ENCODE measurements at regions not wholly inside any gene's neighbourhood (a gene's known extent, or its start where the extent isn't known, plus 50 kb on each side); places are given as distances from the start of the nearest gene placed in this dataset.

GRCh38 chr20:40225596-40225995, 463.4 kb downstream of the MAFB start (continued):
- no peak for TF ChIP-seq CTCF (conservative IDR thresholded peaks at IDR 0.05; ENCODE audit: low read depth in 2 of 2)
- no peak for TF ChIP-seq JUNB (IDR thresholded peaks at IDR 0.05; ENCODE audit: unreplicated experiment)

- Histone ChIP-seq H3K36me3 (ENCODE audit: insufficient read depth) (no peaks in the 10 kb centered on the region), H2AFZ (no peak overlapping the region), H3K27me3 (ENCODE audit: insufficient read depth) (no peaks in the 10 kb centered on the region), H3K9me2 (ENCODE audit: insufficient read depth) (peaks cover 17% of the 10 kb centered on the region), H3K4me1 (ENCODE audit: insufficient read depth) (no peaks in the 10 kb centered on the region), H4K20me1 (replicated peaks; ENCODE audit: insufficient read depth) (no peaks in the 10 kb centered on the region), H3K4me2 (no peak overlapping the region), H3K79me2 (replicated peaks; ENCODE audit: insufficient read depth) (no peaks in the 10 kb centered on the region), H3K4me3 (no peak overlapping the region), H3F3A (replicated peaks; ENCODE audit: low read depth) (no peaks in the 10 kb centered on the region), H3K27ac (ENCODE audit: low read depth) (no peak overlapping the region)
- no peak overlapping the region for H3K4me3 Mint-ChIP-seq
- ATAC-seq (no peak), DNase-seq (ENCODE audit: low spot score) (no peak)
- H3K27me3 Mint-ChIP-seq (ENCODE audit: insufficient read depth, low read depth, poor library complexity): no peaks in the 10 kb centered on the region
- peaks cover 5% of the 10 kb centered on the region; the same call in 2 of the 3 replicates for H3K4me1 Mint-ChIP-seq
- H3K36me3 Mint-ChIP-seq (ENCODE audit: low read depth): no peaks in the 10 kb centered on the region; the same call in 2 of the 3 replicates
- no peaks in the 10 kb centered on the region for H3K9me3 Mint-ChIP-seq
- no peak overlapping the region for H3K27ac Mint-ChIP-seq
- no peak for TF ChIP-seq POLR2AphosphoS5 (IDR thresholded peaks at IDR 0.05; ENCODE audit: low read depth)
- no peak for TF ChIP-seq JUNB (IDR thresholded peaks at IDR 0.05; ENCODE audit: unreplicated experiment)
- no peak for TF ChIP-seq EZH2 (IDR thresholded peaks at IDR 0.05; ENCODE audit: low read depth, unreplicated experiment)
- no peak for TF ChIP-seq ZNF331 (CRISPR knock-in tag; IDR thresholded peaks at IDR 0.05; ENCODE audit: low read depth)
- TF ChIP-seq EZH2phosphoT487 (IDR thresholded peaks at IDR 0.05; ENCODE audit: unreplicated experiment): no peak
- no peak for TF ChIP-seq ZNF462 (CRISPR knock-in tag; IDR thresholded peaks at IDR 0.05)
- TF ChIP-seq CREB1 (CRISPR knock-in tag; IDR thresholded peaks at IDR 0.05; ENCODE audit: low read depth): no peak
- TF ChIP-seq CTCF (conservative IDR thresholded peaks at IDR 0.05; ENCODE audit: low read depth in 2 of 2): no peak
- TF ChIP-seq STAT1 (IDR thresholded peaks at IDR 0.05; ENCODE audit: unreplicated experiment): no peak
- TF ChIP-seq NANOG (IDR thresholded peaks at IDR 0.05; ENCODE audit: borderline replicate concordance): no peak
- TF ChIP-seq, protein P1, sequence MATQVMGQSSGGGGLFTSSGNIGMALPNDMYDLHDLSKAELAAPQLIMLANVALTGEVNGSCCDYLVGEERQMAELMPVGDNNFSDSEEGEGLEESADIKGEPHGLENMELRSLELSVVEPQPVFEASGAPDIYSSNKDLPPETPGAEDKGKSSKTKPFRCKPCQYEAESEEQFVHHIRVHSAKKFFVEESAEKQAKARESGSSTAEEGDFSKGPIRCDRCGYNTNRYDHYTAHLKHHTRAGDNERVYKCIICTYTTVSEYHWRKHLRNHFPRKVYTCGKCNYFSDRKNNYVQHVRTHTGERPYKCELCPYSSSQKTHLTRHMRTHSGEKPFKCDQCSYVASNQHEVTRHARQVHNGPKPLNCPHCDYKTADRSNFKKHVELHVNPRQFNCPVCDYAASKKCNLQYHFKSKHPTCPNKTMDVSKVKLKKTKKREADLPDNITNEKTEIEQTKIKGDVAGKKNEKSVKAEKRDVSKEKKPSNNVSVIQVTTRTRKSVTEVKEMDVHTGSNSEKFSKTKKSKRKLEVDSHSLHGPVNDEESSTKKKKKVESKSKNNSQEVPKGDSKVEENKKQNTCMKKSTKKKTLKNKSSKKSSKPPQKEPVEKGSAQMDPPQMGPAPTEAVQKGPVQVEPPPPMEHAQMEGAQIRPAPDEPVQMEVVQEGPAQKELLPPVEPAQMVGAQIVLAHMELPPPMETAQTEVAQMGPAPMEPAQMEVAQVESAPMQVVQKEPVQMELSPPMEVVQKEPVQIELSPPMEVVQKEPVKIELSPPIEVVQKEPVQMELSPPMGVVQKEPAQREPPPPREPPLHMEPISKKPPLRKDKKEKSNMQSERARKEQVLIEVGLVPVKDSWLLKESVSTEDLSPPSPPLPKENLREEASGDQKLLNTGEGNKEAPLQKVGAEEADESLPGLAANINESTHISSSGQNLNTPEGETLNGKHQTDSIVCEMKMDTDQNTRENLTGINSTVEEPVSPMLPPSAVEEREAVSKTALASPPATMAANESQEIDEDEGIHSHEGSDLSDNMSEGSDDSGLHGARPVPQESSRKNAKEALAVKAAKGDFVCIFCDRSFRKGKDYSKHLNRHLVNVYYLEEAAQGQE (IDR thresholded peaks at IDR 0.05; ENCODE audit: unreplicated experiment): no peak
- no peak for TF ChIP-seq ZNF114 (CRISPR knock-in tag; IDR thresholded peaks at IDR 0.05)
Observed at GRCh38 chr20:40223810-40224209, 465.2 kb downstream of the MAFB start.
